ENCODE measurements at regions not wholly inside any gene's neighbourhood (a gene's known extent, or its start where the extent isn't known, plus 50 kb on each side); places are given as distances from the start of the nearest gene placed in this dataset.

- TF ChIP-seq RAD21 (conservative IDR thresholded peaks at IDR 0.05 in 1 of 2, IDR thresholded peaks at IDR 0.05 in 1 of 2) (no peak), CTCF (IDR thresholded peaks at IDR 0.05) (no peak), CHD2 (IDR thresholded peaks at IDR 0.05; ENCODE audit: low read length, partially characterized antibody) (no peak), POLR2A (IDR thresholded peaks at IDR 0.05; ENCODE audit: low read length) (no peak), EP300 (IDR thresholded peaks at IDR 0.05) (no peak), NPAS2 (CRISPR knock-in tag; IDR thresholded peaks at IDR 0.05; ENCODE audit: borderline replicate concordance) (no peak), CBX8 (IDR thresholded peaks at IDR 0.05) (no peak), BCL3 (IDR thresholded peaks at IDR 0.05) (no peak), HOXB13 (CRISPR knock-in tag; IDR thresholded peaks at IDR 0.05; ENCODE audit: low read depth) (no peak), MYC (IDR thresholded peaks at IDR 0.05; ENCODE audit: borderline replicate concordance, low read length) (no peak), RFX5 (IDR thresholded peaks at IDR 0.05) (no peak), MAFK (IDR thresholded peaks at IDR 0.05; ENCODE audit: partially characterized antibody) (no peak), PBX3 (IDR thresholded peaks at IDR 0.05) (no peak)
Measured at GRCh38 chr7:136693166-136694119, 175.0 kb upstream of the CHRM2 start.
